ENCODE measurements at regions not wholly inside any gene's neighbourhood (a gene's known extent, or its start where the extent isn't known, plus 50 kb on each side); places are given as distances from the start of the nearest gene placed in this dataset.

DNA sequence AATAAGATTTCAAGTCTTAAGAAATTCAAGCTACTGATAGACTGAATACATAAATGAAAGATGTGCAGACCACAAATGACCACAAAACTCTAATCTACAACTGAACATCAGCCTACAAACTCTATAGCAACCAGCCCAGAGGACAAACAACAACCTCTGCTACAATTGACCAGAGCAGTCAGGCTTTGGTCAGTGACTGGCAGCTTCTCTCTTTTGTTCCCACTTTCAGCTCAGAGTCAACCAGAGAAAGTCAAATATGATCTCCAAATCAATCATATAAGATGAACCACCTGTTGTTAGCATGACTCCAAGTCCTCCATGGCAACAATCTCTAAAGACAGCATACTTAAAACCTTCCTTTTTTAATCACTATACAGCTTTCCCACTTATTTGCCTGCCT, 996.2 kb downstream of the SUCLG1 start:
- TF ChIP-seq POLR2A (IDR thresholded peaks at IDR 0.05) (no peak), EP300 (IDR thresholded peaks at IDR 0.05) (no peak)
- TF ChIP-seq, protein P1, sequence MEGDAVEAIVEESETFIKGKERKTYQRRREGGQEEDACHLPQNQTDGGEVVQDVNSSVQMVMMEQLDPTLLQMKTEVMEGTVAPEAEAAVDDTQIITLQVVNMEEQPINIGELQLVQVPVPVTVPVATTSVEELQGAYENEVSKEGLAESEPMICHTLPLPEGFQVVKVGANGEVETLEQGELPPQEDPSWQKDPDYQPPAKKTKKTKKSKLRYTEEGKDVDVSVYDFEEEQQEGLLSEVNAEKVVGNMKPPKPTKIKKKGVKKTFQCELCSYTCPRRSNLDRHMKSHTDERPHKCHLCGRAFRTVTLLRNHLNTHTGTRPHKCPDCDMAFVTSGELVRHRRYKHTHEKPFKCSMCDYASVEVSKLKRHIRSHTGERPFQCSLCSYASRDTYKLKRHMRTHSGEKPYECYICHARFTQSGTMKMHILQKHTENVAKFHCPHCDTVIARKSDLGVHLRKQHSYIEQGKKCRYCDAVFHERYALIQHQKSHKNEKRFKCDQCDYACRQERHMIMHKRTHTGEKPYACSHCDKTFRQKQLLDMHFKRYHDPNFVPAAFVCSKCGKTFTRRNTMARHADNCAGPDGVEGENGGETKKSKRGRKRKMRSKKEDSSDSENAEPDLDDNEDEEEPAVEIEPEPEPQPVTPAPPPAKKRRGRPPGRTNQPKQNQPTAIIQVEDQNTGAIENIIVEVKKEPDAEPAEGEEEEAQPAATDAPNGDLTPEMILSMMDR (IDR thresholded peaks at IDR 0.05): no peak
